ENCODE measurements at regions not wholly inside any gene's neighbourhood (a gene's known extent, or its start where the extent isn't known, plus 50 kb on each side); places are given as distances from the start of the nearest gene placed in this dataset.

DNA sequence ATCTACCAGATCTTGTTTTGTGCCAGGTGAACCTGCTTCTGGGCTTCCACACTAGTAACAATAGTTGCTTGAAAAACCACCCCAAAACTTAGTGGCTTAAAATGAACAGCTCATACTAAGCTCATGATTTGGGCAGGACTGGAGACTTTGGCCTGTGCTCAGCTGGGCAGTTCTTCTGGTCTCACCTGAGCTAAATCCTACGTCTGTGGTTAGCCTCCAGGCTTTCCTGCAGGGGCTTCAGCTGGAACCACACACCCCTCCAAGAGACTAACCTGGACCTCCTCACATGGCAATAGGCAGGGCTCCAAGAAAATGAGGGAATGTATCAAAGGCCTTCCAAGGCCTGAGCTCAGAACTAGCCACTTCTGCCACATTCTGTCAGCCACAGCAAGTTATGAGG is 144.1 kb downstream of the CD8B2 start:
- DNase-seq: no peak

DNA sequence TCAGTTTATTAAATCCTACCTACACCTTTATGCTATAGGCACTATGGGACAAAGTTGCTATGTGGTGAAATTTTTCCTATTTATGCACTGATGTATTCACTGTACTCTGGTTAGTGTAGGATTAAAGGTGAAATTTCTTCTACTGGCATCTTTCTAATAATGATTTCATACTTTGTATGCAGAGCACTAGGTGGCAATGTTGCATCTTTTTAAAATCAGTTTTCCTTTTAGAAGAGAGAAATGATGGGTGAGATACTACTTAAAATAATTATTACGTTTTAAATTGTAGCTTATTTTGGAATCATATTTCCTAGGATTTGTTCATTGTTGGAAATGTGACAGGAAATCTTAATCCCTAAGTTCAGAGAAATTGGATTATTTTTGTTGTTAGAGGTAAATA is 150.9 kb downstream of the CD8B2 start:
- DNase-seq: no peak

DNA sequence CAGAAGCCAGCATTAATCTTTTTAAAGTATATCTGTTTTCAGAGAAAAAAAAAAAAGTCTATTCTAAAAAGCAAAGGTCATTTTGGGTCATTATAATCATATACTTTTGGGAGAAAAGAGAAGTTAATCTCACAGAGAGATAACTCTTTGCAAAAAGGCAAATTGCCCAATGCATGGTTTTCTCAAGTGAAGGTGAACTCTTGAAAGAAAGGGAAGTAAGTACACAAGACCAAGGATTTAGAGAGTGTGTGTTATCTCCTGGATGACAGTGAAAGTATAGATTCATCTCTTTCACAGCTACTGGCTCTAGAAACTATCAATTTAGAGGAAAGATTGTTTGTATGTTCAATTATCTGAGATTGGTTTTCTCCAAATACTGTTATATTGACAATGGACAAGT is 151.4 kb downstream of the CD8B2 start:
- no peak for DNase-seq

DNA sequence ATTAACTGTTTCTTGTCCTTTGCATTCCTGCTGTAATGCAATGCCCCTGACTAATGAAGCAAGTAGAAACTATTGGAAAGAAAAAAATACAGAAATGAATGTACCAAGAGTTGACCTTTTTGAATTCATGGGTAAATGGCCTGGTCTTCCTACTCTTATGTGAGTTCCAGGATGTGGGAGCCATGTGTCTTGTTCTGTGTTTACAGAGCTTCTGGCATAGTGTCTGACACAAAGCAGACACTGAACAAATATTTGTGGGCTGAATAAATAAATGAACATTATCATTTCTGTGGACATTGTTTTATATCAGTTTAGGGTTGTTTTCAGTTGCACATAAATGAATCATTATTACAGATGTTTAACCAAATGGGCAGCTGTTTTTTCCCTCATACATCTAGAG is 155.5 kb downstream of the CD8B2 start:
- no peak for DNase-seq

DNA sequence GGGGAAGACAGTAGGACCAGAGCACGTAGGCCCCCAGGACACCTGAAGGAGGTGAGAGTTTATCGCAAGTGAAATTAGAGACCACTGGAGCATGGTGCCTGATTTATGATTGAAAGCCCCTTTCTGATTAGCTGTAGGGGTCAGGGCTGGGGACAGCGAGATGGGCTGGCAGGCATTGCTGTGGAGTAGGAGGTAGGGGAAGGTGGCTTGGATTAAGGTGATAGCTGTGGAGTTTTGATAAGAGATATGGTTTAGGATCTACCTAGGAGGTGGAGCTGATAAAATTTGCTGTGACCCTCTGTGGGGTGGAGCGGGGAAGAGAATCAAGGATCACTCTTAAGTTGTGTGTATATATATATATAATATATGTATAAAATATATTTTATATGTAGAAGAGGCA is 157.5 kb downstream of the CD8B2 start:
- no peak for DNase-seq

DNA sequence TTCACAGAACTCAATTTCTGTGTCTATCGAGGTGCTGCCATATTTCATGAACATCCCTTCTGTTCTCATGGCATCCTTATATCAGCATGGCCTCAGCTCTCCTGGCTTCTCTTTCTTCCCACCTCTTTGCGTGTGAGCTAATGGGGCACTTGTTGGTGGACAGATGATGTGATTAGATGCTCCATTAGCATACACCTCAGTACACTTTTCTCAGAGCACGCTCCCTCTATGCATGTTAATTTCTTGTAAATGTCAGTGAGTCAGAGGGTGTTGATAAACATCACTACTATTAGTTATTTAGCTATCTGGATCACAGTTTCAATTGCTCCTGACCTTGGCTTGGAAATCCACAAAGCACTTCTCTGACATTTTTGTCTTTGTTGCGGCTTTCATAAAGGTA is 159.4 kb downstream of the CD8B2 start:
- no peak for DNase-seq

DNA sequence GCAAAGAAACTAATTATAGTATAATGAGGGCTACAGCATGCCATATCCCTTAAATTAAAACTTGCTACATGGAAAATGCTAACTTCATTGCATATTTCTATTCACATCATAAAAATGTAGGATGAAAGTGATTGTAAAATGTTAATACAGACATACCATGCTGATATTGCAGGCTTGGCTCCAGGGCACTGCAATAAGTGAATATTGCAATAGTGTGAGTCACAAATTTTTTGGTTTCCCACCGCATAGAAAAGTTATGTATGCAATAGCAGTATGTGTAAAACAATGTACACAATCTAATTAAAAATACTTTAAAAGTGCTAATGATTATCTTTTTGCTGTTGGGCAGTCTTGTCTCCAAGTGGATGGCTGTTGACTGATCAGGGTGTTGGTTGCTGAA is 162.1 kb downstream of the CD8B2 start:
- DNase-seq: no peak

DNA sequence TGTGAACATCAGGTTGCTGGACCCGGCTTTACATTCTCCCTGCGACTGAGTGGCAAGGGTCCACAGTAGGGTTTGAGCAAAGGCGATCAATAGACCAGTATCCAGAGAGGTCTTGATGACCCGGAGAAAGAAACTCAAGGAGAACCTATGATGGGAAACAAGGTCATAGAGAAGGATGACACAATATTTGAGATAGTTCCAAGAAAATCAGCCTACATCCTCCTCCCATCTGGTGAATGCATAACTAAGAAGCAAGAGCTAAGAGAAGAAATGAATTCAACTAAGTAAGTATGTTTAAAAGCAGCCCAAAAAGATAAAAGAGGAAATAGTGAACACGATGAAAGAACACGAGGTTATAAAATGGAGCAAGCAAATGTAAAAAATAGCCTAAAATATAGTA is 166.3 kb downstream of the CD8B2 start:
- no peak for DNase-seq

DNA sequence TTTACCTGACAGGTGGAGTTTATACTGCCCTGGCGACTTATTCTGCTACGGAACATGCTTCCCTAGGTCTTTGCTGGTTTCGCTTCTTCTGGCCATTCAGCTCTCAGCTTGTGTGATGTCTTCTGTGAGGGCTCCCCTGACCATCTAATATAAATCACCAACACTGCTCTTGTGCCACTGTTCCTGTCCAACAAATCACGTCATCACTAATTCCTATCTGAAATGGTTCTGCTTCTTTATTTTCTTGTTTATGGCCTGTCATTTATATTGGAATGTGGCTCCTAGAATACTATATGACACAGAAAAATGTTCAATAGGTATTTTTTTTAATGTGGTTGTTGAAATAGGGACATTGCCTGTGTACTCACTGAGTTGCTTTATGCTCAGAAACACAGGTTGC is 171.5 kb downstream of the CD8B2 start:
- DNase-seq: no peak

DNA sequence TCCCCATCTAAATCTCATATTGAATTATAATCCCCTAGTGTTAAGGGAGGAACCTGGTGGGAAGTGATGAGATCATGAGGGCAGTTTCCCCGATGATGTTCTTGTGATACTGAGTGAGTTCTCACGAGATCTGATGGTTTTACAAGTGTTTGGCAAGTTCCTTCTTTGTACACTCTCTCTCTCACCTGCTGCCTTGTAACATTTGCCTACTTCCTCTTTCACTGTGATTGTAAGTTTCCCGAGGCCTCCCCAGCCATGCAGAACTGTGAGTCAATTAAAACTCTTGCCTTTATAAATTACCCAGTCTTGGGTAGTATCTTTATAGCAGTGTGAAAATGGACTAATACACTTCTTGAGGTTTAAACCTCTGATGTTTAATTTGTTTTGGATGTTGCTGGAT is 177.5 kb downstream of the CD8B2 start:
- no peak for DNase-seq

DNA sequence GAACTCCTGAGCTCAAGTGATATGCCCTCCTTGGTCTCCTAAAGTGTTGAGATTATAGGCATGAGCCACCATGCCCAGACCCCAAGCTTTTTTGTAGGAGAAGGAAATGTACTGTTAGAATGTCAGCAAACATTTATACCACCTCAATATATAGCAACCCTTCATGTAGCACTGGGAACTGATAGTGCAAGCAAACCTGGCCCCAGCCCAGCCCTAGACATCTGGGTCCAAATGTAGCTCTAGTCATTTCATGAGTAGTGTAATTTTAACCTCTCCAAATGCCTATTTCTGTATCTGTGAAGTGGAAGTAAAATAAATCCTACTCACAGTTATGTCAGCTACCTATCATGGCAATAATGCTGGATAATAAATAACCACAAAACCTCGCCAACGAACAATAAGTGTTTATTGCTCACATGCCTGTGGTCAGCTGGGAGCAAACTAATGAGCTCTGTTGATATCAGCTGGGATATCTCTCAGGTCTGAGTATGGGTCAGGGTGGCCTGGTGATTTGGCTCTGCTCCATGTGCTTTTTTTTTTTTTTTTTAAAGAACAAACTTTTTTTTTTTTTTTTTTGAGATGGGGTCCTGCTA is 180.4 kb downstream of the CD8B2 start:
- DNase-seq: no peak

DNA sequence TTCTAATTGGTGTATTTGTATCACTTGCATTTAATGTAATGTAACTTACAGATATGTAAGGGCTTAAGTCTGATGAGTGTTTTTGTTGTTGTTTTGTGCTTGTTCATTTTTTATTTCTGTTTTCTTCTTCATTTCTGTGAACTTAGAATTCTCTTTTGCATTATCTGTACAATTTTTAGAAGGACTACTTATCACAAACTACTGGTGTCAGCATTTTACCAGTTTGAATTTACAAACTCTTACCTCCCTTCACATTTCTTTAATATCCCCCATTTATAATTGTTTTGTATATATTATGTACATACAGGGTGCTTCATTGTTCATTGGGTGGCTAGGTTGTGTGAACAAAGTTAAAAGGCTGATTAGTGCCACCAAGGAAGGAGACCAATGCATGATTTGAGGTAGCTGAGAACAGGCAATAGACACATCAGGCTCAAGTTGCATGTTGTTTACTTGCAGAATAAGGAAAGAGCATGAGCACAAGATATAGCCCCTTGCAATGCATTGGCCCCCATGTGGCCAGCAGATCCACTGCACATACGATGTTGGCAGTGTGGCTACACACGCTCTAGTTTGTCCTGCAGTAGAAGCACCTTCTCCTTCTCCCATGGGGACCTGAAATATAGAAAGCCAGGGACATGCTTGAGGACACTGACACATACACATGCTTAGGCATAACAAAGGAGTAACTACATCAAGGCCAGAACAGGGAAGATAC is 198.2 kb downstream of the CD8B2 start:
- no peak for DNase-seq

DNA sequence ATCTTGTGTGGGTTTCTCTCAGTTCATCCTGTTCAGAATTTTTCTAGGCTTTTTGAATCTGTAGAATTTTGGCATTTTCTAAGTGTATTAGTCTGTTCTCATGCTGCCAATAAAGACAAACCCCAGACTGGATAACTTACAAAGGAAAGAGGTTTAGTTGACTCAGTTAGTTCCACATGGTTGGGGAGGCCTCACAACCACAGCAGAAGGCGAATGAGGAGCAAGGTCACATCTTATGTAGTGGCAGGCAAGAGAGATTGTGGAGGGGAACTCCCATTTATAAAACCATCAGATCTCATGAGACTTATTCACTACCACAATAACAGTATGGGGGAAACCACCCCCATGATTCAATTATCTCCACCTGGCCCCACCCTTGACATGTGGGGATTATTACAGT is 199.2 kb downstream of the ST6GAL2 start:
- no peak for DNase-seq

DNA sequence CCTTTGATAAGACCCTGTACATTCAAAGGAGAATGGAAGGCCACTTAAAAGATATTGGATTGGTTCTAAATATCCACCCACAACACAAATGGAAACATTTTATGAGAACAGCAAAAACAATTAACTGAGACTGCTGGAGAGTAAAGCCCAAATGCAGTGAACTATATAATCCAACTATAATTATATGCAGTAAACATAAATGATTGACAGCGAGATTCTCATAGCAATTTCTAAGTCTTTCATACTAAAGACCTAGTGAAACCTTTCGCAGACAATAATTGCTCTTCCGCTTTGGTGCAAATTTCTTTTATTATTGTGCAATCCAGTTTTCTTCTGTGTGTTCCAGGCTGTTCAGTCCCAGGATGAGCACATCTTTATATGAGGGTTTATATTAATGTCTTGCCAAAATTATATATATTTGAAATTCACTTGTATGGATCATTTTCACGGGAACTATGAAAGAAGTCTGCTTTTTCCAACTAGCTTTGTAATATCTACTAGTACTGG is 190.9 kb downstream of the ST6GAL2 start:
- DNase-seq: no peak

DNA sequence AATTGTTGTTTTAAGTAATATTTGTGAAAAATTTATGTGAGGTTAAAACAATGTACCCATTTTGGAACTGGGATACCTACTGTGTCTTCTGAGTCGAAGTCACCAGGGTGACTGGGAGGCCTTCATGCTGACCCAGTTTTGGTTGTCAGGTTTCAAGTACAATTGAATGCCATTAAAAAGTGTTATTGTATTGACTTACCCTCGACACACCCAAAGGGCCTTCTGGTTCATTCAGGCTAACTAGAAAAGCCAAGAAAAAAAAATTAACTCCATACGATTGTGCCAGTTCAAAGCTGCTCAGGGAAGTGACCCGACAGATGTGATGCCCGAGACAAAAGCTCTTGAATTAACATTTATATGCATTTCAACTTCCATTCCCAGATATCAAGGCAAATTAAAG is 190.0 kb downstream of the ST6GAL2 start:
- no peak for DNase-seq

DNA sequence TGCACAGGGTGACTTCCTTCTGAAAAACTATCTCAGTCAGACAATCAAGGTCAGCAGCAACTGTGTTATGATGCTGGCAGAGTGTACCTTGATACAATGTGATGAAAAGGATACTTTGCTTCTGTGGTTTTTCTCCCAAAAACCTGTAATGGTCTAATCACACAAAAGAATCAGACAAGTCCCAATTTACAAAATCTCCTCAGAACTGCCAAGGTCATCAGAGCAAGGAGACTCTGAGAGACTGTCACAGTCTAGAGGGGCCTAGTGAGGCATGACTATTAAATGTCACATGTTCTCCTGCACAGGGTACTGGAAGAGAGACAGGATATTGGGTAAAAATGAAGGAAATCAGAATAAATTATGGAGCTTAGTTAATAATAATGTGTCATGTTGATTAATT is 185.4 kb downstream of the ST6GAL2 start:
- DNase-seq: no peak

DNA sequence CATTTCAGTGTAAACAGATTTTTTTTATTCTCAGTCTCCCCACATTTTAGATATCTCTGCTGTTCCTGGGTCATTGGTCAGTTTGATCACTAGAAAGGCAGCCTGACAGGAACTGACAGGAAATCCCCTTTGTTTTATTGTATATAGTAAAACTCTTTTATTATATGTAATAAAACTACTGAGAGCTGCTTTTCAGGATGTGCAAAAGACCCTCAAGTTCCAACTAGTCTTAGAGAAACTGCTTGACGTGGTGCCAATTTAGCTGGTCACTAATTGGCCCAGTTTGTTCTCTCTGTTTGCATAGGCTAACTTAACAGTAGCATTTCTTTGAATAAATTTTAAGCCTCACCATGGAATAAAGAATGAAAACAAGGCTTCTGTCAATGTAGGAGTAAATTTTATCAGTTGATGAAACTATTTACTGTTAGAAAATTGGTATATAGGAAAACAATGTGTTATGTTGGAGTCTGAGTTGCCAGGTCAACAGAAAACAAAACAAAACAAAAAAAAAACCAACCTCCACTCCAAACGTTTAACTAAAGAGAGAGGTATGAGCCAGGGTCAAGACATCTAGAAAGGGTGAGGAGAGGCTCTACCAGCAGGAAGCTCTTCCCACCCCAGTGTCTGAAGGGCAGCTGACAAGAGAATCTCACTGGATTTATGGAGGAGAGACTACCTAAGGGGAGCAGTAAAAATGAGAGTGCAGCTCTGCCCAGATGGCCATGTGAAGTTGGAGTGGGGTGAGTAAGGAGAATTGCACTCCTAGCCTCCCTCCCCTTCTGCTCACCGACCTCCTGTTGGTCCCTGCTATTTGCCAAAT is 184.6 kb downstream of the ST6GAL2 start:
- no peak for DNase-seq

DNA sequence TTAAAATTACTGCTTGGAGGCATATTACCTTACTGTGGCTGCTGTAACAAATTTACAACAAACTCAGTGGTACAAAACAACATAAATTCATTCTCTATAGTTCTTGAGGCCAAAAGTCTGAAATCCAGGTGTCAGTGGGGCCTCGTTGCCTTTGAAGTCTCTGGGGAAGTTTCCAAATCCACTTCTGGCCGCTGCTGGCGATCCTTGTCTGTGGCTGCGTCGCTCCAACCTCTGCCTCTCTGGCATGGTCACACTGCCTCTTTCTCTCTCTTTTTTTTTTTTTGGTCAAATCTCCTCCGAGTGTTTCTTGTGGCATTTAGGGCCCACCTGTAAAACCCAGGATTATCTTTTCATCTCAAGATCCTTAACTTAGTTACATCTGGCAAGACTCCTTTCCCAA is 182.8 kb downstream of the ST6GAL2 start:
- DNase-seq: no peak

DNA sequence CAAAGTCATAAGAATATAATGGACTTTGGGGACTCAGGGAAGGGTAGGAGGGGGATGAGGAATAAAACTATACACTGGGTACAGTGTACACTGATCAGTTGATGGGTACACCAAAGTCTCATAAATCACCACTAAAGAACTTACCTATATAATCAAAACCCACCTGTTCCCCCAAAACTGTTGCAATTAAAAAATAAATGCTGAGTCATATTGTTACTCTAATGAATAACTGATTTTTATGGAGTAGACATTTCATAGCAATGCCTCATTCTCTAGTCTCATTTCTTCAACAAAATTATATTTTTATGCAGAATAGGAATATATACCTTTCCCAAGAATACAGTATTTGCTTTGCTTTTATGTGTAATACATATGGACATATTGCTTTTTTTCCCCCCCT is 181.2 kb downstream of the ST6GAL2 start:
- no peak for DNase-seq

DNA sequence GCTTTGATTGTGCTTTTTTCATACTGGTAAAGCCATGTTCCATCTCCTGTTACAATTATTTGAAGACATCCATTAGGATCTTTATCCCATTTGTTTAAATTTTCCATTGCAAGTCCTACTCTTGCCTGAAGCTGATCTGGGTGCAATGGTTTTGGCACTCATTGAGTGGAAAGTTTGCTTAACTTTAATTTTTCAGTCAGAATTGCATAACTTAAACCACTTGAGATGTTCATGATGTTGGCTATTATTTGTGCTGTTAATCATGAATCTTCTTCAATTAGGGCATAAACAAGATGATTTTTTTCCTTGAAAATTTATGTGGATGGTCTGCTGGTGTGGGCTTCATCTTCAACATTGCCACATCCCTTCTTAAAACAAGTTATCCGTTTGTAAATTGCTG is 180.1 kb downstream of the ST6GAL2 start:
- DNase-seq: no peak

DNA sequence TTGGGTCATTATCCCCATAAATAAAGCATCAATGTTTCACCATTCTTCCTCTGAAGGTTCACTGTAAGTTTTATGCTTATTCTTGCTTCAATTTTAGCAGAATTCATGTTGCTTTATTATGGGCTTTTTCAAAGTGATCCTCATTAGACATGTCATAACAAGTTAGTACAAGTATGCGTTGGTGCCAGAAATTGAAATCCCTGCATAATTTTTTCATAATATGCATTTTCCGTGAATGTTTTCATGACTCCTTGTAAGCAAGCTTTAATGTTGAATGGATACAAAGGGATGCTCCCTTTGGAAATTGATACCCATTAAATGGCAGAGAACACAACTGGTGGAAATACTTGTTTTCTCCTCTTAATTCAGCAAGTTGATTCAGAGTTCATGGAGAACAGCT is 179.7 kb downstream of the ST6GAL2 start:
- DNase-seq: no peak

DNA sequence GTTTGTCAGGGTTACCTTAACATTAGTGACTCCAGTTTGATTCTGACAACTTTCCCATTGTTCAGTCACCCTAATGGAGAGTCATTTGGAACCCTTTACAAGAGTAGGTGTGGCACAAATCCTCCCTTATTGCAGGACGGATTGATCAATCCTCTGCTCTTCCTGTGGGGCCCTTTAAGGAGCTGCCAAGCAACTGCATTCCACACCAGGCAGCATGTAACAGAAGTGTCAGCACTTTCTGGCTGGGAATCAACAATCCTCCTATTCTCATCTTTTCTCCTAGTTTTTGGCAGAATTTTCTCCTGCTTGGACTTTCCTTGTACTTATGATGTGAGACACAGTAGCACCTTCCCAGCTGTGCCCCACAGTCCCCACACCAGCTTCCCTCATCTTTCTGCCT is 177.8 kb downstream of the ST6GAL2 start:
- no peak for DNase-seq

DNA sequence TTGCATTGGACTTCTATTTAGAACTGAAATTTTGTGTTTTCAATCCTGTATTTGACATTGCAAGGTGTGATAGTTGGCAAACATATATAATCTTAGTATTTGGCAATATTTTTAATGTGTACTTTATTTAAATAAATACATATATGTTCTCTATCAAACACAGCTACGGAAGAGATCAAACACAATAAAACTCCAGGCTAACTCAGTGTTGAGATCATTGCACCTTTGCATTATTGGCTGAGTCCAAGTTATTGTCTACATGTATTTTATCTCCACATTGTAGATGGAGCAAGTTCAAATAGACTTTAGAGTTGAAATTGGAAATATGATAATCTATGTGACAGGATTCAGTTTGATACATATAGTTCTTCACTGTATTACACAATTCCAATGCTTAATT is 176.7 kb downstream of the ST6GAL2 start:
- no peak for DNase-seq

DNA sequence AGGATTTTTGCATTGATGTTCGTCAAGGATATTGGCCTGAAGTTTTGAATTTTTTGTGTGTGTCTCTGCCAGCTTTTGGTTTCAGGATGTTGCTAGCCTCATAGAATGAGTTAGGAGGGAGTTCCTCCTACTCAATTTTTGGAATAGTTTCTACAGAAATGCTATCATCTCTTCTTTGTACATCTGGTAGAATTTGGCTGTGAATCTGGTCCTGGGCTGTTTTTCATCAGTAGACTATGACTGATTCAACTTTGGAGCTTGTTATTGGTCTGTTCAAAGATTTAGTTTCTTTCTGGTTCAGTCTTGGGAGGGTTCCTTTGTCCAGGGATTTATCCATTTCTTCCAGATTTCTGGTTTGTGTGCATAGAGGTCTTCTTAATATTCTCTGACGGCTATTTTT is 166.7 kb downstream of the ST6GAL2 start:
- DNase-seq: no peak

Data from NCI-H1048 (cell line).